IMR-90 (cell line): ENCODE measurements at regions not wholly inside any gene's neighbourhood (a gene's known extent, or its start where the extent isn't known, plus 50 kb on each side); places are given as distances from the start of the nearest gene placed in this dataset.

Experiments
- ATAC-seq: fragments of 200-7000 bp; cut with Tn5 transposase; 2 replicates; pipeline ENCODE4 v1.9.1; 2020; ENCODE audit warnings: low read depth, mild to moderate bottlenecking, moderate library complexity
- BruUV-seq: library from RNA; stranded (reverse); fragments of 400-500 nt; replicated peaks from 2 replicates; lab custom pipeline; 2021; lab: Mats Ljungman, UMichigan
- CTCF ChIA-PET: fragments of 300-600 bp; formaldehyde crosslinking; extraction: SDS; loops from one replicate; lab custom pipeline; 2021; ENCODE audit warnings: antibody characterized with exemption; lab: Yijun Ruan, JAX
- POLR2A ChIA-PET: fragments of 300-600 bp; sonication (Branson Sonifier 250); formaldehyde crosslinking; loops from one replicate; lab custom pipeline; 2022; ENCODE audit warnings: antibody characterized with exemption; ENCODE audit not compliant: unreplicated experiment; lab: Charles Lee
- DNase-seq: peaks from one replicate; pipeline ENCODE4 v3.0.0; 2013
- H2AFZ ChIP-seq: replicated peaks from 2 replicates; pipeline ENCODE3; 2013; ENCODE audit warnings: low read length, mild to moderate bottlenecking; ENCODE audit not compliant: poor library complexity
- H2AK5ac ChIP-seq: 2 replicates; pipeline ENCODE4 v1.6.1; 2013; ENCODE audit warnings: low read depth, low read length, inconsistent platforms
- H2AK9ac ChIP-seq: replicated peaks from 2 replicates; pipeline ENCODE3; 2013; ENCODE audit warnings: mild to moderate bottlenecking, low read depth, low read length, moderate library complexity; ENCODE audit not compliant: poor library complexity
- H2BK120ac ChIP-seq: 2 replicates; pipeline ENCODE4 v1.6.1; 2013; ENCODE audit warnings: low read depth, low read length, inconsistent platforms
- H2BK15ac ChIP-seq: 3 replicates; pipeline ENCODE4 v1.6.1; 2013; ENCODE audit warnings: low read depth, low read length, inconsistent platforms
- H2BK20ac ChIP-seq: 2 replicates; pipeline ENCODE4 v1.6.1; 2013; ENCODE audit warnings: low read depth, mild to moderate bottlenecking, inconsistent platforms, low read length, moderate library complexity
- H2BK5ac ChIP-seq: 2 replicates; pipeline ENCODE4 v1.6.1; 2013; ENCODE audit warnings: mild to moderate bottlenecking, low read depth, low read length, inconsistent platforms; ENCODE audit not compliant: poor library complexity, severe bottlenecking
- H3K14ac ChIP-seq: replicated peaks from 2 replicates; pipeline ENCODE4 v1.6.1; 2013; ENCODE audit warnings: low read depth, low read length, inconsistent platforms
- H3K18ac ChIP-seq: 2 replicates; pipeline ENCODE4 v1.6.1; 2013; ENCODE audit warnings: low read depth, low read length, control low read depth
- H3K23ac ChIP-seq: 2 replicates; pipeline ENCODE4 v1.6.1; 2013; ENCODE audit warnings: low read depth, low read length, inconsistent platforms
- H3K27ac ChIP-seq: 2 replicates; pipeline ENCODE4 v1.5.1; 2013; ENCODE audit warnings: mild to moderate bottlenecking, control low read depth, low read length; ENCODE audit not compliant: insufficient read depth
- H3K27me3 ChIP-seq: 2 replicates; pipeline ENCODE4 v1.6.1; 2013; ENCODE audit warnings: low read length; ENCODE audit not compliant: control insufficient read depth, insufficient read depth
- H3K36me3 ChIP-seq: 2 replicates; pipeline ENCODE4 v1.6.1; 2013; ENCODE audit warnings: low read length, mixed read lengths; ENCODE audit not compliant: control insufficient read depth, insufficient read depth
- H3K4ac ChIP-seq: 2 replicates; pipeline ENCODE4 v1.6.1; 2013; ENCODE audit warnings: low read depth, low read length, inconsistent platforms
- H3K4me1 ChIP-seq: 2 replicates; pipeline ENCODE4 v1.6.1; 2013; ENCODE audit warnings: low read length, mixed read lengths; ENCODE audit not compliant: control insufficient read depth, insufficient read depth
- H3K4me2 ChIP-seq: 2 replicates; pipeline ENCODE4 v1.6.1; 2013; ENCODE audit warnings: low read depth, mild to moderate bottlenecking, control low read depth, low read length, moderate library complexity
- H3K4me3 ChIP-seq: 2 replicates; pipeline ENCODE4 v1.5.1; 2013; ENCODE audit warnings: low read depth, mild to moderate bottlenecking, control low read depth, low read length, moderate library complexity; ENCODE audit not compliant: insufficient read depth
- H3K56ac ChIP-seq: 2 replicates; pipeline ENCODE4 v1.6.1; 2013; ENCODE audit warnings: low read length, inconsistent platforms; ENCODE audit not compliant: insufficient read depth; ENCODE audit errors: extremely low read depth
- H3K79me1 ChIP-seq, 2 experiments: 2 replicates each; pipeline ENCODE4 v1.6.1; 2013; ENCODE audit warnings: low read length in 2 of 2, inconsistent platforms in 1 of 2, low read depth in 1 of 2
- H3K9ac ChIP-seq: 2 replicates; pipeline ENCODE4 v1.6.1; 2013; ENCODE audit warnings: low read depth, low read length, control low read depth
- H3K9me1 ChIP-seq: 2 replicates; pipeline ENCODE4 v1.6.1; 2013; ENCODE audit warnings: low read length, inconsistent platforms; ENCODE audit not compliant: insufficient read depth
- H3K9me3 ChIP-seq: 2 replicates; pipeline ENCODE4 v1.6.1; 2013; ENCODE audit warnings: low read length; ENCODE audit not compliant: control insufficient read depth, insufficient read depth
- H4K20me1 ChIP-seq: 2 replicates; pipeline ENCODE4 v1.6.1; 2013; ENCODE audit warnings: low read length, inconsistent platforms; ENCODE audit not compliant: insufficient read depth
- H4K5ac ChIP-seq: 2 replicates; pipeline ENCODE4 v1.6.1; 2013; ENCODE audit warnings: mild to moderate bottlenecking, low read depth, low read length, control low read depth
- H4K8ac ChIP-seq, 2 experiments: 2 replicates each; pipeline ENCODE4 v1.6.1; 2013; ENCODE audit warnings: low read depth in 2 of 2, low read length in 2 of 2, control low read depth in 1 of 2, inconsistent platforms in 1 of 2
- H4K91ac ChIP-seq: 2 replicates; pipeline ENCODE4 v1.6.1; 2013; ENCODE audit warnings: low read depth, low read length, inconsistent platforms; ENCODE audit not compliant: insufficient read depth
- BHLHE40 ChIP-seq: fragments of 150-350 bp; IDR thresholded peaks from 2 replicates; pipeline ENCODE4 v1.6.1; 2016; ENCODE audit warnings: mild to moderate bottlenecking, low read depth, low read length
- CEBPB ChIP-seq: IDR thresholded peaks from 2 replicates; pipeline ENCODE4 v1.6.1; 2012; ENCODE audit warnings: low read depth, low read length, improper control_type of control experiment
- CHD1 ChIP-seq: IDR thresholded peaks from 2 replicates; pipeline ENCODE4 v1.6.1; 2012; ENCODE audit warnings: low read depth, low read length, improper control_type of control experiment
- ELK1 ChIP-seq: fragments of 150-350 bp; IDR thresholded peaks from 2 replicates; pipeline ENCODE4 v1.6.1; 2016; ENCODE audit warnings: low read depth, mild to moderate bottlenecking, low read length, moderate library complexity, borderline replicate concordance
- MAFK ChIP-seq: IDR thresholded peaks from 2 replicates; pipeline ENCODE4 v1.6.1; 2012; ENCODE audit warnings: low read depth, low read length, improper control_type of control experiment
- MAZ ChIP-seq: IDR thresholded peaks from 2 replicates; pipeline ENCODE4 v1.6.1; 2012; ENCODE audit warnings: low read depth, mild to moderate bottlenecking, low read length, improper control_type of control experiment, moderate library complexity, borderline replicate concordance
- MXI1 ChIP-seq: IDR thresholded peaks from 2 replicates; pipeline ENCODE4 v1.6.1; 2012; ENCODE audit warnings: low read depth, mild to moderate bottlenecking, low read length, moderate library complexity, borderline replicate concordance
- RFX5 ChIP-seq: IDR thresholded peaks from 2 replicates; pipeline ENCODE4 v1.8.0; 2012; ENCODE audit warnings: low read depth, mild to moderate bottlenecking, low read length, moderate library complexity
- WGBS, 2 experiments: methylation state at CpG; one replicate each; pipeline versions ENCODE4 v1.1.5 to v1.1.7; 2013; ENCODE audit warnings: missing lambda C conversion rate in 2 of 2; ENCODE audit not compliant: insufficient read length in 1 of 2; ENCODE audit errors: extremely low coverage in 2 of 2; 5-methylcytosine and 5-hydroxymethylcytosine counted together
- dilution Hi-C: fragments of 300-500 bp; cut with HindIII; formaldehyde crosslinking; loops from one replicate; pipeline ENCODE4 v1.14.3; 2018; ENCODE audit warnings: low sequenced_read_pairs; ENCODE audit not compliant: unreplicated experiment
- in situ Hi-C: fragments of 300-500 bp; cut with MboI; formaldehyde crosslinking; loops from 3 replicates; pipeline ENCODE4 v1.14.3; 2019; ENCODE audit warnings: low sequenced_read_pairs, inconsistent platforms, mixed read lengths
- intact Hi-C: fragments of 100-400 bp; cut with micrococcal nuclease; formaldehyde crosslinking; loops from 2 replicates; pipeline ENCODE4 v1.10.0; 2022
- TF ChIP-seq, protein P1 (sequence below): fragments of 150-350 bp; IDR thresholded peaks from 2 replicates; pipeline ENCODE4 v1.6.1; 2017; ENCODE audit warnings: mild to moderate bottlenecking, antibody characterized with exemption, low read length, low read depth
- TF ChIP-seq, protein P2 (sequence below): conservative IDR thresholded peaks from 2 replicates; pipeline ENCODE4 v1.5.1; 2012; ENCODE audit warnings: mild to moderate bottlenecking, low read depth, low read length, improper control_type of control experiment

- dilution Hi-C loops (no loop called here), in situ Hi-C loops (loop anchor here (25.0 kb wide), 2 partner anchors 336 to 1111 kb away; no protein-coding TSS in a partner anchor), intact Hi-C loops (loop anchor here (5.0 to 10.0 kb wide), 2 partner anchors 106 to 531 kb away; no protein-coding TSS in a partner anchor)
- H3K9me1 ChIP-seq, result peaks cover 14% of the 10 kb centered on the region
- H2BK5ac ChIP-seq, result no peak overlapping the region
- peak overlapping the region; percentile 65; the same call in 1 of the 2 replicates for H2BK120ac ChIP-seq
- peak overlapping the region; percentile 88; the same call in 2 of the 3 replicates for H2BK15ac ChIP-seq
- H2AFZ ChIP-seq, result no peak overlapping the region
- H4K91ac ChIP-seq, result peak overlapping the region; percentile 56; the same call in 1 of the 2 replicates
- H4K20me1 ChIP-seq, result no peaks in the 10 kb centered on the region
- H3K14ac ChIP-seq, result 0 out of 2 replicates have a peak overlapping the region, but pooled peaks have one; percentile 10
- no peak overlapping the region for H3K27ac ChIP-seq
- no peak overlapping the region for H3K9ac ChIP-seq
- TF ChIP-seq, protein P1, sequence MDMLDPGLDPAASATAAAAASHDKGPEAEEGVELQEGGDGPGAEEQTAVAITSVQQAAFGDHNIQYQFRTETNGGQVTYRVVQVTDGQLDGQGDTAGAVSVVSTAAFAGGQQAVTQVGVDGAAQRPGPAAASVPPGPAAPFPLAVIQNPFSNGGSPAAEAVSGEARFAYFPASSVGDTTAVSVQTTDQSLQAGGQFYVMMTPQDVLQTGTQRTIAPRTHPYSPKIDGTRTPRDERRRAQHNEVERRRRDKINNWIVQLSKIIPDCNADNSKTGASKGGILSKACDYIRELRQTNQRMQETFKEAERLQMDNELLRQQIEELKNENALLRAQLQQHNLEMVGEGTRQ, result no peak
- TF ChIP-seq, protein P2, sequence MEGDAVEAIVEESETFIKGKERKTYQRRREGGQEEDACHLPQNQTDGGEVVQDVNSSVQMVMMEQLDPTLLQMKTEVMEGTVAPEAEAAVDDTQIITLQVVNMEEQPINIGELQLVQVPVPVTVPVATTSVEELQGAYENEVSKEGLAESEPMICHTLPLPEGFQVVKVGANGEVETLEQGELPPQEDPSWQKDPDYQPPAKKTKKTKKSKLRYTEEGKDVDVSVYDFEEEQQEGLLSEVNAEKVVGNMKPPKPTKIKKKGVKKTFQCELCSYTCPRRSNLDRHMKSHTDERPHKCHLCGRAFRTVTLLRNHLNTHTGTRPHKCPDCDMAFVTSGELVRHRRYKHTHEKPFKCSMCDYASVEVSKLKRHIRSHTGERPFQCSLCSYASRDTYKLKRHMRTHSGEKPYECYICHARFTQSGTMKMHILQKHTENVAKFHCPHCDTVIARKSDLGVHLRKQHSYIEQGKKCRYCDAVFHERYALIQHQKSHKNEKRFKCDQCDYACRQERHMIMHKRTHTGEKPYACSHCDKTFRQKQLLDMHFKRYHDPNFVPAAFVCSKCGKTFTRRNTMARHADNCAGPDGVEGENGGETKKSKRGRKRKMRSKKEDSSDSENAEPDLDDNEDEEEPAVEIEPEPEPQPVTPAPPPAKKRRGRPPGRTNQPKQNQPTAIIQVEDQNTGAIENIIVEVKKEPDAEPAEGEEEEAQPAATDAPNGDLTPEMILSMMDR, result no peak
- no peak for TF ChIP-seq MAZ
- no peak for TF ChIP-seq CEBPB
- no peak for TF ChIP-seq BHLHE40
- no peak for TF ChIP-seq ELK1
- TF ChIP-seq RFX5, result no peak
- no peak for TF ChIP-seq MAFK
- TF ChIP-seq MXI1, result no peak
- TF ChIP-seq CHD1, result no peak
- H3K4me3 ChIP-seq, result no peak overlapping the region
- no peak overlapping the region for H3K56ac ChIP-seq
- no peaks in the 10 kb centered on the region for H3K36me3 ChIP-seq
- peak overlapping the region; percentile 33; the same call in 1 of the 2 replicates for H2BK20ac ChIP-seq
- H3K4me2 ChIP-seq, result no peak overlapping the region
- H3K27me3 ChIP-seq, result no peaks in the 10 kb centered on the region
- H3K79me1 ChIP-seq, result no peaks in the 10 kb centered on the region
- H3K4ac ChIP-seq, result peak overlapping the region; percentile 58
- H3K9me3 ChIP-seq, result no peaks in the 10 kb centered on the region
- H3K18ac ChIP-seq, result peak overlapping the region; percentile 73
- BruUV-seq, result no TSS peak
- peak overlapping the region; percentile 35 to 60; a peak in 1 of 4 replicates for H4K8ac ChIP-seq
- no CpG with 5 or more reads among the region's 7 CpGs for WGBS, 2 experiments
- H2AK5ac ChIP-seq, result peak overlapping the region; percentile 87
- ChIA-PET POLR2A (no interaction called here), CTCF (interaction anchor here (0.6 kb wide), 1 partner anchor 505 kb away, joined by 6 read pairs; no protein-coding TSS in a partner anchor)
- no peak overlapping the region; the same call in 1 of the 2 replicates for H4K5ac ChIP-seq
- H3K4me1 ChIP-seq, result peaks cover 13% of the 10 kb centered on the region
- H2AK9ac ChIP-seq, result no peak overlapping the region
- no peak overlapping the region for H3K23ac ChIP-seq
- ATAC-seq (no peak), DNase-seq (peak; percentile 43)
These were observed 361.2 kb downstream of the RND3 start for GRCh38 chr2:150126143-150126740.
